Ascending aorta (tissue), 2 donors: ENCODE measurements at regions not wholly inside any gene's neighbourhood (a gene's known extent, or its start where the extent isn't known, plus 50 kb on each side); places are given as distances from the start of the nearest gene placed in this dataset.

ENCODE experiments used
- DNase-seq, 2 donors: peaks; one replicate each; pipeline ENCODE4 v3.0.0-alpha.2; 2019; ENCODE audit warnings: low spot score in 2 of 2
- H3K27ac ChIP-seq, 2 donors: fragments of 200-600 bp; sonication (generic); one replicate each; pipeline ENCODE4 v1.5.1; 2016 to 2017; ENCODE audit warnings: mild to moderate bottlenecking in 1 of 2
- H3K27me3 ChIP-seq: fragments of 200-600 bp; sonication (generic); one replicate; pipeline ENCODE4 v1.5.1; 2017
- H3K36me3 ChIP-seq, 2 donors: fragments of 200-600 bp; sonication (generic); one replicate each; pipeline ENCODE4 v1.5.1; 2016
- H3K4me1 ChIP-seq, 2 donors: fragments of 200-600 bp; sonication (generic); one replicate each; pipeline ENCODE4 v1.5.1; 2016 to 2017; ENCODE audit warnings: mild to moderate bottlenecking in 1 of 2
- H3K4me3 ChIP-seq, 2 donors: fragments of 200-600 bp; sonication (generic); one replicate each; pipeline ENCODE4 v1.5.1; 2016 to 2017; ENCODE audit warnings: mild to moderate bottlenecking in 1 of 2
- H3K9me3 ChIP-seq, 2 donors: fragments of 200-600 bp; sonication (generic); one replicate each; pipeline ENCODE4 v1.5.1; 2016
- intact Hi-C: fragments of 100-400 bp; cut with DNase I; formaldehyde crosslinking; loops from one replicate; pipeline ENCODE4 v1.15.1; 2023
- TF ChIP-seq, protein P1 (sequence below), 3 experiments: fragments of 200-600 bp in 2 of 3; fragments of 450-650 bp in 1 of 3; sonication (generic) in 2 of 3; IDR thresholded peaks; one replicate each; pipeline ENCODE4 v1.5.1; 2016 to 2019; ENCODE audit warnings: antibody characterized with exemption in 3 of 3, mild to moderate bottlenecking in 1 of 3, moderate library complexity in 1 of 3

DNA sequence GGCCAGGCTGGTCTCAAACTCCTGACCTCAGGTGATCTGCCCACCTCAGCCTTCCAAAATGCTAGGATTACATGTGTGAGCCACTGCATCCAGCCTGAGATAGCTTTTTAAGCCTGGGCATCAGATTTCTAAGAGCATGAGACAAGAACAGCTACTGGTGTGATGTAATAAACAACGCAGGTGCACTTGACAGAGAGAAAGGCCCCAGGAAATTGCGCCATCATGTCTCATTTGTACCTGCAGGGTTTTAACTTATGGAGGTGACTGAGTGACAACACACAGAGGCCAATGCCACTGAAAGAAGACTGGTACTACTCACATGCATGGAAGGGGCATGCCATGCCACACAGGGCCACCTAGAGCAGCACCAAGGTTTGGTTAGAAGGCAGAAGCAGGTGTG is 209.4 kb downstream of the SP3 start:
- Histone ChIP-seq H3K4me3 (no peak overlapping the region), H3K27me3 (no peaks in the 10 kb centered on the region), H3K4me1 (peaks cover 0 to 3% of the 10 kb centered on the region in 2 donors), H3K9me3 (no peaks in the 10 kb centered on the region), H3K27ac (no peak overlapping the region), H3K36me3 (no peaks in the 10 kb centered on the region)
- no peak for DNase-seq
- intact Hi-C loops, result no loop called here
- TF ChIP-seq, protein P1, sequence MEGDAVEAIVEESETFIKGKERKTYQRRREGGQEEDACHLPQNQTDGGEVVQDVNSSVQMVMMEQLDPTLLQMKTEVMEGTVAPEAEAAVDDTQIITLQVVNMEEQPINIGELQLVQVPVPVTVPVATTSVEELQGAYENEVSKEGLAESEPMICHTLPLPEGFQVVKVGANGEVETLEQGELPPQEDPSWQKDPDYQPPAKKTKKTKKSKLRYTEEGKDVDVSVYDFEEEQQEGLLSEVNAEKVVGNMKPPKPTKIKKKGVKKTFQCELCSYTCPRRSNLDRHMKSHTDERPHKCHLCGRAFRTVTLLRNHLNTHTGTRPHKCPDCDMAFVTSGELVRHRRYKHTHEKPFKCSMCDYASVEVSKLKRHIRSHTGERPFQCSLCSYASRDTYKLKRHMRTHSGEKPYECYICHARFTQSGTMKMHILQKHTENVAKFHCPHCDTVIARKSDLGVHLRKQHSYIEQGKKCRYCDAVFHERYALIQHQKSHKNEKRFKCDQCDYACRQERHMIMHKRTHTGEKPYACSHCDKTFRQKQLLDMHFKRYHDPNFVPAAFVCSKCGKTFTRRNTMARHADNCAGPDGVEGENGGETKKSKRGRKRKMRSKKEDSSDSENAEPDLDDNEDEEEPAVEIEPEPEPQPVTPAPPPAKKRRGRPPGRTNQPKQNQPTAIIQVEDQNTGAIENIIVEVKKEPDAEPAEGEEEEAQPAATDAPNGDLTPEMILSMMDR (IDR thresholded peaks at IDR 0.05), result no peak

DNA sequence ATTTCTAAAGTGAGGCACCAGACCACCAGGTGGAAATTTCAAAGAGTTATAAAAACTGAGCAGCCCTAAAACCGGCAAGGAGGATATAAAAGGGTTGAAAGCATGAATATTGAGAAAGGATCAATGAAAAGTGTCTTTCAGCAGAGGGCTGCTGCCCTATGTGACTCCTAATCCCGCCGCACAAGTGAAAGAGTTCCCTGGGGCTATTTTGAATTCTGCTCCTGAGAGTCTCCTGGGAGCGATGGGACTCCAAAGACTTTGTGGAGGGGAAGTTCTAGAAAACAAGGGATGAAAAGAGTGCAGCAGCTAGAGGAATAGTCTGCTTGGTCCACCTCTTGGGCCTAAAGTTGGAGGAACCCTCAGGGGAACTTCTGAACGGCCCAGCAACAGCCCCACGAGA is 205.2 kb downstream of the SP3 start:
- Histone ChIP-seq H3K9me3 (no peaks in the 10 kb centered on the region), H3K27ac (peak overlapping the region in 1 of 2 donors; percentile 33), H3K4me3 (no peak overlapping the region), H3K36me3 (no peaks in the 10 kb centered on the region), H3K4me1 (peaks cover 0 to 3% of the 10 kb centered on the region in 2 donors), H3K27me3 (no peaks in the 10 kb centered on the region)
- intact Hi-C loops, result loop anchor here (10.0 kb wide), 1 partner anchor 285 kb away; no protein-coding TSS in a partner anchor
- no peak for DNase-seq
- TF ChIP-seq, protein P1 (IDR thresholded peaks at IDR 0.05), result no peak

DNA sequence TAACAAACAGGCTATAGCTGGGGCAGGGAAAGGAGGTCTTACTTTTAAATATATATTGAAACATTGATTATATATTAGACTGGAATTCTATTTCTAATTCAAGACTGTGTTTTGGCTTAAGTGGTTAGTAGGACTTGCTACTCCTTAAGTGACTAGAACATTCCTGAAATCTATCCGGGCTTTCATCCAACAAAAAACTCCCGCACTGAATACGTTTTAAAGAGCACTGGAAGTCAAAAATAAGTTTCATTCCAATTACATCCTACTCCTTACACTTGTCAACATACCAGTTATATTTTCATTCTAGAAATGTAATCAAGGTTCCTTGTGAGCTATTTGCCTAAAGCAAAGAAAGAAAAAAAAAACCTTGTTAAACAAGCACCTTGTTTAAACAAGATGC is 204.6 kb downstream of the SP3 start:
- Histone ChIP-seq H3K4me3 (no peak overlapping the region), H3K36me3 (no peaks in the 10 kb centered on the region), H3K27ac (peak overlapping the region in 1 of 2 donors; percentile 33), H3K9me3 (no peaks in the 10 kb centered on the region), H3K4me1 (peaks cover 0 to 3% of the 10 kb centered on the region in 2 donors), H3K27me3 (no peaks in the 10 kb centered on the region)
- TF ChIP-seq, protein P1 (IDR thresholded peaks at IDR 0.05), result no peak
- no peak for DNase-seq
- intact Hi-C loops, result loop anchor here (10.0 kb wide), 1 partner anchor 284 kb away; no protein-coding TSS in a partner anchor

DNA sequence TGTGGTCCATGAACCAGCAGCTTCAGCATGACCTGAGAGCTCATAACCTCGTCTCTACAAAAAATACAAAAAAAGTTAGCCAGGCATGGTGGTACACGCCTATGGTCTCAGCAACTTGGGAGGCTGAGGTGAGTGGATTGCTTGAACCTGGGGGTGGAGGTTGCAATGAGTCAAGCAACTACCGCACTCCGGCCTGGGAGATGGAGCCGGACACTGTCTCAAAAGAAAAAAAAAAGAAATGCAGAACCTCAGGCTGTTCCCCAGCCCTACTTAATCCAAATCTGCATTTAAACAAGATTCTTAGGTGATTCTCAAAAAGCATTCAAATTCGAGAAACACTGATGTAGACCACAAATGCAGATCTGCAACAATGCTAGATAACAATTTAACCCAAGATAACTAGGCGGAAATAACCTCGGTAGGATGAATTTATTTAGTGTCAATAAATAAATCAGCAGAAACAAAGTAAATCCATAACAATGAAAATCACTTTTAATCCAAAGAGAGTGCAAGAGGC is 203.5 kb downstream of the SP3 start:
- no peaks in the 10 kb centered on the region for H3K27me3 ChIP-seq
- no peak overlapping the region for H3K4me3 ChIP-seq
- H3K9me3 ChIP-seq, result no peaks in the 10 kb centered on the region
- DNase-seq, result no peak
- TF ChIP-seq, protein P1 (IDR thresholded peaks at IDR 0.05), result no peak
- no peaks in the 10 kb centered on the region for H3K36me3 ChIP-seq
- peaks cover 0 to 3% of the 10 kb centered on the region in 2 donors for H3K4me1 ChIP-seq
- intact Hi-C loops, result loop anchor here (10.0 kb wide), 1 partner anchor 283 kb away; no protein-coding TSS in a partner anchor
- no peak overlapping the region for H3K27ac ChIP-seq

DNA sequence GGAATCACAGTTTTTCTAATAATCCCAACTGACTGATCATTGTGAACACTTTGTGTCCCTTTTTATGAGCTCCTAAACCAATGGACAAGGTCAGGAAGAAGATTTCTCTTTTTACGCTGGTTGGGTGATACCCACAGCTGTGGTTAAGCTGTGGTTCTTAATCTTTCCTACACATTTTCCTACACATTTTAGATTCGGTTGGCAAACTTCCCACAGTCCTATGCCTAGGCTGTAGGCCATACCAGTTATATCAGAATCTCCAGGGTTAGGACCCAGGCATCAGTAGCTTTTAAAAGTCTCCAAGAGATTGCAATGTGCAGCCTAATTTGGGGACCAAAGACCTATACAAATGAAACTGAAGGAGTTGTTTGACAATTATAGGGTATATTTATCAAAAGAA is 203.0 kb downstream of the SP3 start:
- Histone ChIP-seq H3K27me3 (no peaks in the 10 kb centered on the region), H3K4me1 (peaks cover 0 to 3% of the 10 kb centered on the region in 2 donors), H3K36me3 (no peaks in the 10 kb centered on the region), H3K27ac (no peak overlapping the region), H3K4me3 (no peak overlapping the region), H3K9me3 (no peaks in the 10 kb centered on the region)
- intact Hi-C loops, result loop anchor here (10.0 kb wide), 1 partner anchor 283 kb away; no protein-coding TSS in a partner anchor
- DNase-seq, result no peak
- TF ChIP-seq, protein P1 (IDR thresholded peaks at IDR 0.05), result no peak
